ENCODE measurements at regions not wholly inside any gene's neighbourhood (a gene's known extent, or its start where the extent isn't known, plus 50 kb on each side); places are given as distances from the start of the nearest gene placed in this dataset.
A peak's percentile ranks its signal among the peaks of the same experiment; 100 is the strongest.

DNA sequence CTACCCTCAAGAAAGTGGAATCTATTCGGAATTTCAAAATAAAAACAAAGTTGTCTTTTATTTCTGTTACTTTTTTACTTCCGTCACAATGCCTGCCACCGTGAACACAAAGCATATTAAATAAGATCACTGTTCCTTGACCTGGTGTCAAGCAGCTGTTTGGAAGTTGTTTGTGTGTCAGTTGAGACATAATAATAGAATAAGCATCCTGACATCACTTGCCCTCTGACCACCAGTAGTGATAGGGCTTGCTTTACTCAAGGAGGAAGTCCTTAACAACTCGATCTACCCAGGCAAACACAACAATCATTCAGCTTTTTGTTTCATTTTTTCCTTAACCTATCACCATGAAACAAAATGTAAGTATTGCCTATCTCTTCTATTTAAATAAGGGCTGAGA is 454.4 kb upstream of the RASGRP1 start:
- intact Hi-C loops (cut with DNase I): no loop called here
- H3K9me3 ChIP-seq: no peaks in the 10 kb centered on the region

DNA sequence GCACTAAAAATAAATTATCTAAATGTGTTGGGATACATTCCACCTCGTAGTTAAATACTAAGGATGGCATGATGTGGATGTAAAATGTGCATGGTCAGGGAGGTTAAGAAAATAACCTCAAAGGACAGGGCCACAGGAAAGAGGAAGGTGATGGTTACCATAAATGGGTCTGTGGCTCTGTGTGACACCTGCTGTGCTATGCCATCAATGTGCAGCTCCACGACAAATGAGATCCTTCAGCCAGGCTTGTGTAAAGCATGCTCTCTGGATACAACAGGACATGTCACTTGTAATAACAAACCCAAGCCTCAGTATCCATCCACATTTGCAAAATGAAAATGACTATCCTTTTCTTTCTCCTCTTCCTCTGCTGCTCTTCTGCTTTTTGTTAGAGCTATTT is 456.7 kb upstream of the RASGRP1 start:
- ATAC-seq: no peak
- 51 to 71% (median 52%) methylated on average over 2 of the region's 2 CpGs for WGBS, 3 donors

More for the DNA sequence above, 454.4 kb upstream of the RASGRP1 start:
- Histone ChIP-seq H3K27ac (no peak overlapping the region), H3K4me1 (no peaks in the 10 kb centered on the region), H3K4me3 (no peak overlapping the region), H3K27me3 (ENCODE audit: insufficient read depth in 3 of 3, low read length in 2 of 3) (no peaks in the 10 kb centered on the region), H3K36me3 (ENCODE audit: insufficient read depth in 1 of 2, low read depth in 1 of 2) (no peaks in the 10 kb centered on the region)
- no peak for TF ChIP-seq CTCF (IDR thresholded peaks at IDR 0.05)
- no peak for DNase-seq
- WGBS, 3 donors: 29 to 39% (median 35%) methylated on average over 4 of the region's 4 CpGs
- no peak for ATAC-seq

GRCh38 chr15:39022532-39023305 is 458.1 kb upstream of the RASGRP1 start:
- DNase-seq: no peak
- 61 to 73% (median 68%) methylated on average over 4 of the region's 4 CpGs for WGBS, 3 donors
- intact Hi-C loops (cut with DNase I): no loop called here

More for the DNA sequence above, 456.7 kb upstream of the RASGRP1 start:
- no peak for TF ChIP-seq CTCF (IDR thresholded peaks at IDR 0.05)
- H3K27me3 ChIP-seq (ENCODE audit: insufficient read depth in 3 of 3, low read length in 2 of 3): no peaks in the 10 kb centered on the region
- DNase-seq: no peak
- no peaks in the 10 kb centered on the region for H3K9me3 ChIP-seq
- H3K4me3 ChIP-seq: no peak overlapping the region
- H3K27ac ChIP-seq: no peak overlapping the region
- no peaks in the 10 kb centered on the region for H3K36me3 ChIP-seq (ENCODE audit: insufficient read depth in 1 of 2, low read depth in 1 of 2)
- intact Hi-C loops (cut with DNase I): no loop called here
- no peaks in the 10 kb centered on the region for H3K4me1 ChIP-seq

DNA sequence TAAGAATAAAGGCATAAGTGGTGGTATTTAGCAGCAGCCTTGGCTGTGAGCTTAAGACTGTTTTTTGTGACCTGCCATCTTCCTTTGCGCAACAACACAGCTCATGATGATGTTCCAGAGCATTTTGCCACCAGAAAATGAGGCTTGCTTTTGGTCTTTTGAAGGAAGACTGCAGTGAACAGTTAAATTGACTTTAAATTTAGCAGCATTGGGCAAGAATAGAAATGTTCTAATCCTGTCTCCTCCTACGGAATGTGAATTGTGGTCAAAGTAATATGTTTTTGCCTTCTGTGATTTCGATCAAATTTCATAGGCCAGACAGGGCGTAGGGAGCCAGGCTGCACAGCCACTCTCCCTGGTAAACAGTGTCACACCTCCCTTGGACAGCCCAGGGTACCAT is 460.7 kb upstream of the RASGRP1 start:
- no peaks in the 10 kb centered on the region for H3K9me3 ChIP-seq
- H3K36me3 ChIP-seq (ENCODE audit: insufficient read depth in 1 of 2, low read depth in 1 of 2): no peaks in the 10 kb centered on the region
- ATAC-seq (no peak), DNase-seq (peak in 1 of 2 donors; percentile 13)
- TF ChIP-seq CTCF (IDR thresholded peaks at IDR 0.05): no peak
- WGBS, 3 donors: 82 to 89% (median 87%) methylated on average over 4 of the region's 4 CpGs
- no peak overlapping the region for H3K4me3 ChIP-seq
- intact Hi-C loops (cut with DNase I): no loop called here
- no peak overlapping the region for H3K27ac ChIP-seq
- no peaks in the 10 kb centered on the region for H3K4me1 ChIP-seq
- H3K27me3 ChIP-seq (ENCODE audit: insufficient read depth in 3 of 3, low read length in 2 of 3): no peaks in the 10 kb centered on the region

More at GRCh38 chr15:39022532-39023305, 458.1 kb upstream of the RASGRP1 start:
- H3K27ac ChIP-seq: no peak overlapping the region
- H3K36me3 ChIP-seq (ENCODE audit: insufficient read depth in 1 of 2, low read depth in 1 of 2): no peaks in the 10 kb centered on the region
- H3K4me3 ChIP-seq: no peak overlapping the region
- peak; percentile 37 to 89 (median 60) for ATAC-seq
- no peaks in the 10 kb centered on the region for H3K27me3 ChIP-seq (ENCODE audit: insufficient read depth in 3 of 3, low read length in 2 of 3)
- H3K4me1 ChIP-seq: no peaks in the 10 kb centered on the region
- no peak for TF ChIP-seq CTCF (IDR thresholded peaks at IDR 0.05)
- H3K9me3 ChIP-seq: no peaks in the 10 kb centered on the region

DNA sequence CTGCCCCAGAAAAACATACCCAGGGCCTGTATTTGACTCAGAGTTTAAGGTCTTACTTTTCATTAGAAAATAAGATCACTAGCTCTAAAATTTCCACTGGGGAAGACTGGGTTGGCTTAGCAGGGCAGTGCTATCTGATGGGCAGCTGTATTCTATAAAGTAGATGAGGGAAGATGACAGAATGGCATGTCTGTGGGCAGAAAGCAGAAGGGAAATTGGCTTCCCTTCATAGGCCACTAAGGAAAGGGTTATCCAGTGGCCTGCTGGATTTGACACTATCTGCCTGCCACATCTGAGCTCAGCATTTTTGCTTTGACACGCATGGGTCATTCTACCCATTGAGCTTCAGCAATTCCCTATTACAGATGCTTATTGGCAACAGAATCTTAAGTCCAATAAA is 461.3 kb upstream of the RASGRP1 start:
- no peak for DNase-seq
- Histone ChIP-seq H3K4me1 (no peaks in the 10 kb centered on the region), H3K9me3 (no peaks in the 10 kb centered on the region), H3K4me3 (no peak overlapping the region), H3K27me3 (ENCODE audit: insufficient read depth in 3 of 3, low read length in 2 of 3) (no peaks in the 10 kb centered on the region), H3K36me3 (ENCODE audit: insufficient read depth in 1 of 2, low read depth in 1 of 2) (no peaks in the 10 kb centered on the region), H3K27ac (no peak overlapping the region)
- ATAC-seq: no peak
- TF ChIP-seq CTCF (IDR thresholded peaks at IDR 0.05): no peak
- 92 to 96% (median 93%) methylated on average over 1 of the region's 1 CpG for WGBS, 3 donors
- intact Hi-C loops (cut with DNase I): no loop called here
